ENCODE measurements at regions not wholly inside any gene's neighbourhood (a gene's known extent, or its start where the extent isn't known, plus 50 kb on each side); places are given as distances from the start of the nearest gene placed in this dataset.
"Not testable (repeated sequence)": the region's sequence is repeated elsewhere in the genome, so short reads cannot be mapped to it uniquely, and the experiment has no call there.

GRCh38 chr4:40683536-40684145, 54.0 kb upstream of the RBM47 start:
- H3K9me3 ChIP-seq (ENCODE audit: control insufficient read depth, insufficient read depth, low read length); H2AFZ ChIP-seq (replicated peaks; ENCODE audit: low read length, poor library complexity); H2BK15ac ChIP-seq (ENCODE audit: low read depth, low read length); H3K4me3 ChIP-seq (ENCODE audit: insufficient read depth, low read depth, low read length); H2AK5ac ChIP-seq (ENCODE audit: low read depth, low read length); H3K36me3 ChIP-seq (ENCODE audit: control insufficient read depth, insufficient read depth, low read length); H2AK9ac ChIP-seq (replicated peaks; ENCODE audit: low read depth, low read length, poor library complexity); H4K5ac ChIP-seq (ENCODE audit: low read depth, low read length); H2BK5ac ChIP-seq (ENCODE audit: low read depth, low read length, poor library complexity, severe bottlenecking); ATAC-seq (ENCODE audit: low read depth); H3K9ac ChIP-seq (ENCODE audit: low read depth, low read length); H2BK20ac ChIP-seq (ENCODE audit: low read depth, low read length); POLR2A ChIA-PET (ENCODE audit: unreplicated experiment); H2BK120ac ChIP-seq (ENCODE audit: low read depth, low read length); H3K27ac ChIP-seq (ENCODE audit: insufficient read depth, low read length); H4K20me1 ChIP-seq (ENCODE audit: insufficient read depth, low read length); H3K4ac ChIP-seq (ENCODE audit: low read depth, low read length); H3K4me1 ChIP-seq (ENCODE audit: control insufficient read depth, insufficient read depth, low read length); BruUV-seq (replicated peaks); in situ Hi-C loops (cut with MboI; ENCODE audit: low sequenced_read_pairs); DNase-seq; H3K23ac ChIP-seq (ENCODE audit: low read depth, low read length); H3K14ac ChIP-seq (replicated peaks; ENCODE audit: low read depth, low read length); H3K18ac ChIP-seq (ENCODE audit: low read depth, low read length); H4K91ac ChIP-seq (ENCODE audit: insufficient read depth, low read depth, low read length); H3K27me3 ChIP-seq (ENCODE audit: control insufficient read depth, insufficient read depth, low read length); dilution Hi-C loops (cut with HindIII; ENCODE audit: low sequenced_read_pairs, unreplicated experiment); intact Hi-C loops (cut with micrococcal nuclease); CTCF ChIA-PET; H3K56ac ChIP-seq (ENCODE audit: extremely low read depth, insufficient read depth, low read length); H4K8ac ChIP-seq (ENCODE audit: low read depth in 2 of 2, low read length in 2 of 2); H3K4me2 ChIP-seq (ENCODE audit: low read depth, low read length); H3K9me1 ChIP-seq (ENCODE audit: insufficient read depth, low read length); H3K79me1 ChIP-seq (ENCODE audit: low read depth in 1 of 2, low read length in 2 of 2): not testable (repeated sequence)
- 97% methylated on average over 8 of the region's 12 CpGs; no CpG with 5 or more reads in 1 of the 2 experiments for WGBS, 2 experiments (ENCODE audit: extremely low coverage in 2 of 2, insufficient read length in 1 of 2)
- TF ChIP-seq CEBPB (IDR thresholded peaks at IDR 0.05; ENCODE audit: low read depth, low read length), result 0 out of 2 replicates have a peak, but pooled peaks have one; percentile 18

Measured in IMR-90 (cell line).